GM21825 (cell line): ENCODE measurements at regions not wholly inside any gene's neighbourhood (a gene's known extent, or its start where the extent isn't known, plus 50 kb on each side); places are given as distances from the start of the nearest gene placed in this dataset.

Experiments
- ATAC-seq: cut with Tn5 transposase; IDR thresholded peaks from one replicate; pipeline ENCODE4 v1.9.1; 2021; ENCODE audit warnings: mild to moderate bottlenecking, moderate library complexity; ENCODE audit not compliant: unreplicated experiment

- no peak for ATAC-seq
Measured at GRCh38 chr15:37165395-37165794, 65.0 kb upstream of the MEIS2 start.

GRCh38 chr15:37166402-37166801 lies 66.1 kb upstream of the MEIS2 start:
- ATAC-seq: no peak

GRCh38 chr15:37181339-37181738 lies 81.0 kb upstream of the MEIS2 start:
- no peak for ATAC-seq

GRCh38 chr15:37199545-37199944 lies 99.2 kb upstream of the MEIS2 start:
- no peak for ATAC-seq

GRCh38 chr15:37203050-37203449 lies 102.7 kb upstream of the MEIS2 start:
- ATAC-seq: no peak

GRCh38 chr15:37204692-37205091 lies 104.3 kb upstream of the MEIS2 start:
- no peak for ATAC-seq

- no peak for ATAC-seq
Measured at GRCh38 chr15:37206690-37207089, 106.3 kb upstream of the MEIS2 start.

- no peak for ATAC-seq
Measured at GRCh38 chr15:37208146-37209040, 108.0 kb upstream of the MEIS2 start.

- no peak for ATAC-seq
Measured at GRCh38 chr15:37209041-37209363, 108.7 kb upstream of the MEIS2 start.

- no peak for ATAC-seq
Measured at GRCh38 chr15:37217567-37217966, 117.2 kb upstream of the MEIS2 start.

- no peak for ATAC-seq
Measured at GRCh38 chr15:37218351-37218916, 118.1 kb upstream of the MEIS2 start.

- no peak for ATAC-seq
Measured at GRCh38 chr15:37219211-37219701, 118.9 kb upstream of the MEIS2 start.

- ATAC-seq: no peak
Measured at GRCh38 chr15:37220949-37221670, 120.8 kb upstream of the MEIS2 start.

- ATAC-seq: no peak
Measured at GRCh38 chr15:37221671-37222145, 121.4 kb upstream of the MEIS2 start.

- no peak for ATAC-seq
Measured at GRCh38 chr15:37223089-37223488, 122.7 kb upstream of the MEIS2 start.

- no peak for ATAC-seq
Measured at GRCh38 chr15:37229855-37230619, 129.7 kb upstream of the MEIS2 start.

GRCh38 chr15:37245358-37245757 lies 145.0 kb upstream of the MEIS2 start:
- no peak for ATAC-seq

- ATAC-seq: no peak
Measured at GRCh38 chr15:37246065-37246464, 145.7 kb upstream of the MEIS2 start.

GRCh38 chr15:37246856-37247255 lies 146.5 kb upstream of the MEIS2 start:
- no peak for ATAC-seq

GRCh38 chr15:37249249-37249648 lies 148.9 kb upstream of the MEIS2 start:
- no peak for ATAC-seq

- no peak for ATAC-seq
Measured at GRCh38 chr15:37252530-37252929, 152.2 kb upstream of the MEIS2 start.
